Activated CD4-positive, alpha-beta memory T cell treated with anti-CD3 and anti-CD28 coated beads for 36 hours (primary cell): ENCODE measurements at regions not wholly inside any gene's neighbourhood (a gene's known extent, or its start where the extent isn't known, plus 50 kb on each side); places are given as distances from the start of the nearest gene placed in this dataset.

Source experiments
- CTCF ChIA-PET: fragments of 350-600 bp; sonication (Branson Sonifier 250); formaldehyde crosslinking; loops from one replicate; lab custom pipeline; 2021; ENCODE audit warnings: antibody characterized with exemption, inconsistent platforms; lab: Charles Lee
- POLR2A ChIA-PET: fragments of 350-600 bp; sonication (Branson Sonifier 250); formaldehyde crosslinking; loops from one replicate; lab custom pipeline; 2021; ENCODE audit warnings: antibody characterized with exemption; lab: Charles Lee
- DNase-seq: peaks from one replicate; pipeline ENCODE4 v3.0.0-alpha.2; 2020
- H3K27ac Mint-ChIP-seq: one replicate; pipeline ENCODE4 v1.8.0; 2021; ENCODE audit warnings: mixed read lengths
- H3K27me3 Mint-ChIP-seq: one replicate; pipeline ENCODE4 v1.8.0; 2021; ENCODE audit warnings: mixed read lengths
- H3K36me3 Mint-ChIP-seq: one replicate; pipeline ENCODE4 v1.8.0; 2021; ENCODE audit warnings: mixed read lengths
- H3K4me1 Mint-ChIP-seq: one replicate; pipeline ENCODE4 v1.8.0; 2021; ENCODE audit warnings: low read depth, mixed read lengths
- H3K4me3 Mint-ChIP-seq: one replicate; pipeline ENCODE4 v1.8.0; 2021; ENCODE audit warnings: mild to moderate bottlenecking, mixed read lengths
- H3K9me3 Mint-ChIP-seq: one replicate; pipeline ENCODE4 v1.8.0; 2021; ENCODE audit warnings: mixed read lengths
- intact Hi-C: fragments of 100-400 bp; cut with micrococcal nuclease; formaldehyde crosslinking; loops from one replicate; pipeline ENCODE4 v1.15.1; 2023

DNA sequence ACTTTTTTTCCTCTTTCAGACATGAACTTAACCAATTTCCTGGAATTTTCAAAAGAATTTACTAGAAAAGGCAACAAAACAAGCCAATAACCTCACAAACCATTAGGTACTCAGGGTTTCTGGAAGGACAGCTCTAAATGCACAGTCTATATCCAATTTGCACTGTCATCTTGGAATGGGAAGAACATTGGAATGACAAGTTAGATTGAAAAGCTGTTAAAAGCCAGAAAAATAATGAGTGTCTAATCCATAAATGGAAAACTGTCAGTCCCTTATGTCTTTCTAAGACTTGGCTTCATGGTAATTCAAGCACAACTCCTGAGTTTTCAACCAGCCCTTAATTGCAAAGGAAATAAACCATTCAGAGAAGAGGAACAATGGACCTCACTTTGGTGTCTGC lies 105.8 kb upstream of the NTRK2 start:
- Mint-ChIP-seq H3K9me3 (no peaks in the 10 kb centered on the region), H3K27ac (no peak overlapping the region), H3K4me1 (no peaks in the 10 kb centered on the region), H3K36me3 (no peaks in the 10 kb centered on the region), H3K27me3 (peaks cover under 1% of the 10 kb centered on the region), H3K4me3 (no peak overlapping the region)
- no peak for DNase-seq
- CTCF ChIA-PET: no interaction called here
- POLR2A ChIA-PET: no interaction called here
- intact Hi-C loops: no loop called here

DNA sequence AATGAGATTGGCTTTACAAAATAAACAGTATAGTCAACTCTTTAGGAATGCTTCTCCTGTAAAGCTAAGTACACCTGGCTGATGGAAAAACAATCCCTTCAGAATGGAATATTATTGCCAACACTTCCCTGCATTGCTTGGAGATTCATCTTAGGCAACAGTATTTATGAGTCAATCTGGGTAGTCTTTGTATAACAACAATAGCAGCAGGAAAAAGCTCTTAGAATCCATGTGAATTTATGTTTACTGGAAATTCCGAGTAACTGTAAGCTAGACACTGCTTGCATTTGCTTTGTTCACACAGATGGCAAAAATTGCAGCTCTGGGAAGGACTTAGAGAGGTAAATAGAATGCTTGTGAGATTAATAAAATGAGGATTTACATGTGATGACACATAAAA lies 101.7 kb upstream of the NTRK2 start:
- Mint-ChIP-seq H3K27ac (no peak overlapping the region), H3K36me3 (no peaks in the 10 kb centered on the region), H3K4me3 (no peak overlapping the region), H3K4me1 (no peaks in the 10 kb centered on the region), H3K27me3 (peaks cover 2% of the 10 kb centered on the region), H3K9me3 (no peaks in the 10 kb centered on the region)
- intact Hi-C loops: no loop called here
- ChIA-PET POLR2A (no interaction called here), CTCF (interaction anchor here (1.5 kb wide), 1 partner anchor 171 kb away, joined by 3 read pairs; no protein-coding TSS in a partner anchor)
- DNase-seq: no peak

DNA sequence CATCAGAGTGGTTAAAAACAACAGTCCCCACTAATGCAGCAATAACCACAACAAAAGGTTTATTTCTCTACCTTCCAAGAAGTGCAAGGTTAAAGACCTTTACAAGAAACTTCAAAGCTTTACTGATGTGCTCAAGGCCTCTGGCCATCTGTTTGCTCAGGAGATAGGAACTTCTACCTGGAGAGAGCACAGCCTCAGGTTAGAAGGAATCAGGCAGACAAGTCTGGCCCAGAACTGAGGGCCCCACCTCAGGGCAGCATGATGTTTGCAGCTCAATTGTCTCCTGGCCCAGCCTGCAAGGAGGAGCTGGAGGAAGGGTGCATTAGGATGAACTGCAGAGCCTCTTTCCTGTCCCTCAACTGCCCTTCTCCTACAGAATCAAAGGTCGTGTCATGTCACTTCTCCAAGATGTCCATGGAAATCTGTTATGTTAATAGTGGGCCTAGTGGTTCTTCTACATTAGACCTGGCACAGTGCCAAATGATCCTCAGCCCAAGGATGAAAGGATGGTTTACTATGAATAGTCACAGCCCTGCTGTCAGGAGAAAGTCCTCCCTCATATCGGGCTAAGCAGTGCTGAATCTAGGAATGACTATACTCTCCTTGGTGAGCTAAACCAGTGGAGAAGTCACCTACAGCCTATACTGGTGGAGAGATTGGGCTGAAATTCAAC lies 98.9 kb upstream of the NTRK2 start:
- POLR2A ChIA-PET: no interaction called here
- peaks cover 2% of the 10 kb centered on the region for H3K27me3 Mint-ChIP-seq
- DNase-seq: no peak
- H3K36me3 Mint-ChIP-seq: no peaks in the 10 kb centered on the region
- intact Hi-C loops: no loop called here
- CTCF ChIA-PET: no interaction called here
- no peak overlapping the region for H3K4me3 Mint-ChIP-seq
- no peaks in the 10 kb centered on the region for H3K4me1 Mint-ChIP-seq
- H3K9me3 Mint-ChIP-seq: no peaks in the 10 kb centered on the region
- H3K27ac Mint-ChIP-seq: no peak overlapping the region

- H3K27ac Mint-ChIP-seq: no peak overlapping the region
- H3K36me3 Mint-ChIP-seq: no peaks in the 10 kb centered on the region
- H3K4me3 Mint-ChIP-seq: no peak overlapping the region
- intact Hi-C loops: no loop called here
- DNase-seq: no peak
- no peaks in the 10 kb centered on the region for H3K9me3 Mint-ChIP-seq
- no peaks in the 10 kb centered on the region for H3K4me1 Mint-ChIP-seq
- ChIA-PET POLR2A (no interaction called here), CTCF (no interaction called here)
- H3K27me3 Mint-ChIP-seq: peaks cover 2% of the 10 kb centered on the region
These were observed 96.4 kb upstream of the NTRK2 start for GRCh38 chr9:84573083-84573482.

- CTCF ChIA-PET: no interaction called here
- no peaks in the 10 kb centered on the region for H3K4me1 Mint-ChIP-seq
- DNase-seq: no peak
These were observed 93.8 kb upstream of the NTRK2 start for GRCh38 chr9:84575705-84576104.

GRCh38 chr9:84583866-84584265 lies 85.7 kb upstream of the NTRK2 start:
- ChIA-PET CTCF (no interaction called here), POLR2A (no interaction called here)
- DNase-seq: no peak
- intact Hi-C loops: no loop called here
- no peaks in the 10 kb centered on the region for H3K36me3 Mint-ChIP-seq
- H3K27me3 Mint-ChIP-seq: no peaks in the 10 kb centered on the region
- no peak overlapping the region for H3K4me3 Mint-ChIP-seq
- no peaks in the 10 kb centered on the region for H3K4me1 Mint-ChIP-seq
- no peak overlapping the region for H3K27ac Mint-ChIP-seq
- no peaks in the 10 kb centered on the region for H3K9me3 Mint-ChIP-seq

More at GRCh38 chr9:84575705-84576104, 93.8 kb upstream of the NTRK2 start:
- POLR2A ChIA-PET: no interaction called here
- no peak overlapping the region for H3K4me3 Mint-ChIP-seq
- no peaks in the 10 kb centered on the region for H3K27me3 Mint-ChIP-seq
- H3K9me3 Mint-ChIP-seq: no peaks in the 10 kb centered on the region
- no peak overlapping the region for H3K27ac Mint-ChIP-seq
- intact Hi-C loops: no loop called here
- H3K36me3 Mint-ChIP-seq: no peaks in the 10 kb centered on the region

DNA sequence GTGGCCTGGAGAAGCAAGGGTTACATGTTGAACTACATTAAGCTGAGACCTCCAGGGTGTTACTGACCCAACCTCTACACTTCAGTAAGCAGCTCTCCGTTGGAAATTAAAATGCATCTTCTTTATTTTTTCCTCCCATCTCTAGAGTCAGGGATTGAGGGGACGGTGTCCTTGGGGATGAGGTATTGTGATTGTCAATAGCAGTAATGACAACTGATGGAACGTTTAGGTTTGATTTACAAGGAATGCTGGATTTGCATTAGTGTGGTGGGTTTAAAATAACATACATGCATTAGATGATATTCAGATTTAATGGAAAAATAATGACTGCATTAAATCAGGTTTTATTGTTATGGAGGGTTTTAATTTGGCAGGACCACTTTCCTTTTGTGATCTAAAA lies 82.9 kb upstream of the NTRK2 start:
- Mint-ChIP-seq H3K36me3 (no peaks in the 10 kb centered on the region), H3K4me3 (no peak overlapping the region), H3K27me3 (no peaks in the 10 kb centered on the region), H3K9me3 (no peaks in the 10 kb centered on the region), H3K27ac (no peak overlapping the region), H3K4me1 (no peaks in the 10 kb centered on the region)
- CTCF ChIA-PET: no interaction called here
- POLR2A ChIA-PET: no interaction called here
- no peak for DNase-seq
- intact Hi-C loops: no loop called here

GRCh38 chr9:84587153-84587552 lies 82.4 kb upstream of the NTRK2 start:
- no peaks in the 10 kb centered on the region for H3K9me3 Mint-ChIP-seq
- CTCF ChIA-PET: no interaction called here
- H3K27me3 Mint-ChIP-seq: no peaks in the 10 kb centered on the region
- DNase-seq: no peak
- POLR2A ChIA-PET: no interaction called here
- no peaks in the 10 kb centered on the region for H3K36me3 Mint-ChIP-seq
- no peak overlapping the region for H3K4me3 Mint-ChIP-seq
- H3K4me1 Mint-ChIP-seq: no peaks in the 10 kb centered on the region
- intact Hi-C loops: no loop called here
- H3K27ac Mint-ChIP-seq: no peak overlapping the region

GRCh38 chr9:84589542-84589941 lies 80.0 kb upstream of the NTRK2 start:
- no peaks in the 10 kb centered on the region for H3K4me1 Mint-ChIP-seq
- H3K9me3 Mint-ChIP-seq: no peaks in the 10 kb centered on the region
- no peak for DNase-seq
- H3K4me3 Mint-ChIP-seq: no peak overlapping the region
- ChIA-PET CTCF (no interaction called here), POLR2A (no interaction called here)
- H3K36me3 Mint-ChIP-seq: no peaks in the 10 kb centered on the region
- no peaks in the 10 kb centered on the region for H3K27me3 Mint-ChIP-seq
- no peak overlapping the region for H3K27ac Mint-ChIP-seq
- intact Hi-C loops: no loop called here

- Mint-ChIP-seq H3K27me3 (no peaks in the 10 kb centered on the region), H3K9me3 (no peaks in the 10 kb centered on the region), H3K27ac (no peak overlapping the region), H3K36me3 (no peaks in the 10 kb centered on the region), H3K4me3 (no peak overlapping the region), H3K4me1 (no peaks in the 10 kb centered on the region)
- POLR2A ChIA-PET: no interaction called here
- intact Hi-C loops: no loop called here
- CTCF ChIA-PET: no interaction called here
- DNase-seq: no peak
These were observed 78.8 kb upstream of the NTRK2 start for GRCh38 chr9:84590706-84591105.

- no peaks in the 10 kb centered on the region for H3K4me1 Mint-ChIP-seq
- intact Hi-C loops: no loop called here
- no peaks in the 10 kb centered on the region for H3K9me3 Mint-ChIP-seq
- no peak overlapping the region for H3K4me3 Mint-ChIP-seq
- ChIA-PET POLR2A (no interaction called here), CTCF (no interaction called here)
- H3K27me3 Mint-ChIP-seq: no peaks in the 10 kb centered on the region
- no peaks in the 10 kb centered on the region for H3K36me3 Mint-ChIP-seq
- no peak for DNase-seq
- H3K27ac Mint-ChIP-seq: no peak overlapping the region
These were observed 76.6 kb upstream of the NTRK2 start for GRCh38 chr9:84592918-84593317.

DNA sequence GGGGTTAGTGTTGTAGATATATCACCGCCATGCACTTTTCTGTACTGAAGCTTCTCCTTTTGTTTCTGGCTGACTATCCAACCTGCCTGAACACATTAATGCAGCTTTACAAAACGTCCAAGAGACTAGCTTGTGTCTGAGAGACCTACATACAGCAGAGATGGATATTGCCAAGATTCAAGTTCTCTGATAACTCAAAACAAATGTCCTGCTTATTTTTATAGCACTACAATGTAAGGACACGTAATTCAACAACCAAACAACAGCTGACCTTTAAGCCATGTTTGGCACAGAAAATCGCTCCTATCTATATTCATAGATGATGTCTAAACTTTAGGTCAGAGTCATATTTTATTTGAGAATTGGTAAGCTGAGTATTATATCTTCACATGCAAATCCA lies 76.2 kb upstream of the NTRK2 start:
- intact Hi-C loops: no loop called here
- H3K4me3 Mint-ChIP-seq: no peak overlapping the region
- H3K27me3 Mint-ChIP-seq: no peaks in the 10 kb centered on the region
- no peak overlapping the region for H3K27ac Mint-ChIP-seq
- CTCF ChIA-PET: no interaction called here
- POLR2A ChIA-PET: no interaction called here
- no peak for DNase-seq
- no peaks in the 10 kb centered on the region for H3K36me3 Mint-ChIP-seq
- H3K9me3 Mint-ChIP-seq: no peaks in the 10 kb centered on the region
- H3K4me1 Mint-ChIP-seq: no peaks in the 10 kb centered on the region

DNA sequence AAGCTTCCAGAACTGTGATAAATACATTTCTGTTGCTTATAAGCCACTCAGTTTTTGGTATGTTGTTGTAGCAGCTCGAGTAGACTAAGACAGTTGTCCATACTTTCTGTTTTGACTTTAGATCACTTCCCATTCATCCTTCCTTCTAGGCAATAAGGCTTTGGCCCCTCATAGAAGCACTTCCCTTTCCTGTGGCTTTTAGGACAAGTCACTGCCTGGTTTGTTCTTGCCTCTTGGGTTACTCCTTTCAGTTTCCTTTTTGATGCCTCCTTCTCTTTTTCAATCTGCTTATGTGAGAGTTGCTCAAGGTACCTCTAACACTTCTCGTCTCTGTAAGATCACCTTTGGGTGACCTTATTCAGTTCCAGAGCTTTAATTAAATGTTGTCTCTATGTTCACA lies 72.4 kb upstream of the NTRK2 start:
- CTCF ChIA-PET: no interaction called here
- intact Hi-C loops: no loop called here
- Mint-ChIP-seq H3K4me1 (no peaks in the 10 kb centered on the region), H3K27me3 (no peaks in the 10 kb centered on the region), H3K9me3 (no peaks in the 10 kb centered on the region), H3K4me3 (no peak overlapping the region), H3K36me3 (no peaks in the 10 kb centered on the region), H3K27ac (no peak overlapping the region)
- no peak for DNase-seq
- POLR2A ChIA-PET: no interaction called here
